HepG2 (cell line): ENCODE measurements at regions not wholly inside any gene's neighbourhood (a gene's known extent, or its start where the extent isn't known, plus 50 kb on each side); places are given as distances from the start of the nearest gene placed in this dataset.
"Not testable (repeated sequence)": the region's sequence is repeated elsewhere in the genome, so short reads cannot be mapped to it uniquely, and the experiment has no call there.

Experiments
- ATAC-seq: fragments of 200-7000 bp; cut with Tn5 transposase; 3 replicates; pipeline ENCODE4 v1.9.1; 2020; ENCODE audit warnings: mild to moderate bottlenecking, moderate library complexity
- BruUV-seq: library from RNA; stranded (reverse); fragments of 400-500 nt; replicated peaks from 2 replicates; lab custom pipeline; 2021; lab: Mats Ljungman, UMichigan
- CTCF ChIA-PET: fragments of 300-600 bp; formaldehyde crosslinking; extraction: SDS; loops from one replicate; lab custom pipeline; 2021; ENCODE audit warnings: low total read pairs, inconsistent platforms, low intra/inter-chr PET ratio; lab: Yijun Ruan, JAX
- POLR2A ChIA-PET: fragments of 350-600 bp; sonication (Branson Sonifier 250); formaldehyde crosslinking; loops from one replicate; lab custom pipeline; 2020; ENCODE audit warnings: antibody characterized with exemption, inconsistent platforms; lab: Yijun Ruan, JAX
- DNase-seq: peaks from one replicate; pipeline ENCODE4 v3.0.0-alpha.2; 2015; ENCODE audit warnings: low spot score
- FAIRE-seq: peaks from 3 replicates; lab custom pipeline; 2011; peaks lifted over from hg19 to GRCh38; lab: Jason Lieb, UNC
- H2AFZ ChIP-seq: one replicate; pipeline ENCODE4 v1.6.1; 2011; ENCODE audit warnings: low read length, inconsistent platforms
- H3K27ac ChIP-seq: fragments of 300-600 bp; 3 replicates; pipeline ENCODE4 v1.8.0; 2011; ENCODE audit warnings: mixed run types, mild to moderate bottlenecking, mixed read lengths, low read length, inconsistent platforms; ENCODE audit not compliant: insufficient read depth; ENCODE audit errors: extremely low read length
- H3K27me3 ChIP-seq, 2 experiments: fragments of 200-600 bp in 1 of 2; 2 replicates in 1 of 2; 3 replicates in 1 of 2; pipeline versions ENCODE4 v1.6.0 to v1.8.0; 2011; ENCODE audit warnings: low read length in 2 of 2, mild to moderate bottlenecking in 2 of 2, moderate library complexity in 2 of 2, inconsistent platforms in 1 of 2; ENCODE audit not compliant: insufficient read depth in 2 of 2, control insufficient read depth in 1 of 2
- H3K36me3 ChIP-seq, 2 experiments: fragments of 200-600 bp in 1 of 2; replicated peaks in 1 of 2; 2 replicates in 1 of 2; 3 replicates in 1 of 2; pipeline versions ENCODE4 v1.5.1 to v1.8.0; 2011; ENCODE audit warnings: low read length in 2 of 2, inconsistent platforms in 1 of 2; ENCODE audit not compliant: insufficient read depth in 2 of 2, control insufficient read depth in 1 of 2
- H3K4me1 ChIP-seq: 2 replicates; pipeline ENCODE4 v1.5.1; 2012; ENCODE audit warnings: low read length, inconsistent platforms; ENCODE audit not compliant: insufficient read depth
- H3K4me2 ChIP-seq: 2 replicates; pipeline ENCODE4 v1.6.0; 2011; ENCODE audit warnings: low read depth, low read length, inconsistent platforms
- H3K4me3 ChIP-seq, 3 experiments: fragments of 200-600 bp in 1 of 3; sonication (generic), shearing (Covaris generic) in 1 of 3; replicated peaks in 1 of 3; 2 replicates each; pipeline ENCODE4 v1.5.1; 2011 to 2016; ENCODE audit warnings: low read length in 3 of 3, inconsistent platforms in 2 of 3, low read depth in 2 of 3, mild to moderate bottlenecking in 2 of 3, control low read depth in 1 of 3, mixed read lengths in 1 of 3; ENCODE audit not compliant: insufficient read depth in 1 of 3
- H3K79me2 ChIP-seq: one replicate; pipeline ENCODE4 v1.6.1; 2011; ENCODE audit warnings: low read length, inconsistent platforms; ENCODE audit not compliant: insufficient read depth
- H3K9ac ChIP-seq: 2 replicates; pipeline ENCODE4 v1.6.0; 2011; ENCODE audit warnings: mild to moderate bottlenecking, low read depth, low read length, inconsistent platforms; ENCODE audit not compliant: insufficient read depth
- H3K9me3 ChIP-seq: 2 replicates; pipeline ENCODE4 v1.5.1; 2012; ENCODE audit warnings: mild to moderate bottlenecking, low read length
- H4K20me1 ChIP-seq: 2 replicates; pipeline ENCODE4 v1.6.0; 2011; ENCODE audit warnings: inconsistent platforms, mild to moderate bottlenecking, low read length, moderate library complexity; ENCODE audit not compliant: insufficient read depth
- CENPX ChIP-seq: sonication (generic); formaldehyde crosslinking; IDR thresholded peaks from 2 replicates; pipeline ENCODE4 v1.9.0; 2021; ENCODE audit warnings: mild to moderate bottlenecking, missing genetic modification reagents, moderate library complexity
- FOXA3 ChIP-seq: IDR thresholded peaks from 2 replicates; pipeline ENCODE4 v1.6.1; 2016; ENCODE audit warnings: missing genetic modification reagents, missing compliant biosample characterization
- GTF3A ChIP-seq: sonication (generic); formaldehyde crosslinking; conservative IDR thresholded peaks from 2 replicates; pipeline ENCODE4 v1.4.0; 2020; ENCODE audit warnings: mild to moderate bottlenecking, missing genetic modification reagents
- KDM5B ChIP-seq: sonication (generic); formaldehyde crosslinking; IDR thresholded peaks from 2 replicates; pipeline ENCODE4 v1.4.0; 2020; ENCODE audit warnings: missing genetic modification reagents, mild to moderate bottlenecking, borderline replicate concordance
- NFE2L2 ChIP-seq: fragments of 150-350 bp; IDR thresholded peaks from 2 replicates; pipeline ENCODE4 v1.6.1; 2014; ENCODE audit warnings: low read length
- ZBTB42 ChIP-seq: sonication (generic); formaldehyde crosslinking; IDR thresholded peaks from 2 replicates; pipeline ENCODE4 v1.5.0; 2020; ENCODE audit warnings: mild to moderate bottlenecking, missing genetic modification reagents
- ZNF180 ChIP-seq: sonication (generic); formaldehyde crosslinking; IDR thresholded peaks from 2 replicates; pipeline ENCODE4 v1.4.0; 2020; ENCODE audit warnings: low read depth, missing genetic modification reagents, borderline replicate concordance
- WGBS: methylation state at CpG from one replicate; pipeline ENCODE4 v1.1.6; 2017; ENCODE audit warnings: low lambda C conversion rate; 5-methylcytosine and 5-hydroxymethylcytosine counted together
- in situ Hi-C: cut with HindIII; loops from 2 replicates; pipeline ENCODE4 v1.10.0; 2017; ENCODE audit warnings: low pct_unique_long_range_greater_than_20kb; ENCODE audit not compliant: extremely low pct_ligation_motif_present
- intact Hi-C: fragments of 100-400 bp; cut with micrococcal nuclease; formaldehyde crosslinking; loops from one replicate; pipeline ENCODE4 v1.10.0; 2022; ENCODE audit not compliant: unreplicated experiment

DNA sequence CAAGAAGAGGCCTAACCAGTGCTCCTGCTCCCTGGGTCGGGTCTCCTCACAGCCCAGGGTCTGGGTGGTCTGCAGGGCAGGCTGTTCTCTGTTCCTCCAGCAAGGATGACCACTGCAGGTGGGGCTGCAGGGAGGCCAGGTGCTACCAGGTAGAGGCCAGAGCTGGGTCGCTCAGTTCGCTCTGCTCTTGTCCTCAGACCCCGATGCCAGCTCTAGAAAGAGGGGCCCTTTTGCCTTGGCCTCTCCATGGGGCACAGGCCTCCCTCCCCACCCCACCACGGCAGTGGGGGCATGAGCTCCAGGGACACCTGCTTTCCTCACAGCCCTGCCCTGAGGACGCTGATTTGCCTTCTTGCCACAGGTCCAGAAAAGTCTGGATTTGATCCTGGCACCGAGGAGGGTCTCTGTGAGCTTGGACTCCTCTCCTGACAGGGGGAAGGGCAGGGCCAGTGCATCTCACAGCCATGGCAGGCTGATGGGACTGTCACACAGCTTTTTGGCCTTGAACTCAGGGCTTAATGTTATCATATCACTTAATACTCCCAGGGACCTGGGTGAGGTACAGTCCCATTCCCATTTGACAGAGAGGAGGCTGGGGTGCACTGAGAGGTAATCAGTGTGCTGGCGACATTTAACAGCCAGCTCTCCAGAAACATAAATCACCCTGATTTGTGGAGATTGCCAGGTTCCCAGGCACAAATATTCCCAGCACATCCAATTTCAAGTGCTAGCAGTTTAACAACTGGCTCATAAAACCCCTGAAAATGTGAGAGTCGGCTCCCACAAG lies 273.0 kb upstream of the SFSWAP start:
- FAIRE-seq (no peak), ATAC-seq (no peak), DNase-seq (no peak)
- Histone ChIP-seq H3K4me3 (no peak overlapping the region), H3K9ac (no peak overlapping the region), H3K36me3 (no peaks in the 10 kb centered on the region), H3K4me2 (no peak overlapping the region), H3K27me3 (peaks cover 1 to 11% of the 10 kb centered on the region in 2 experiments; a peak in 3 of 5 replicates), H3K79me2 (no peaks in the 10 kb centered on the region), H4K20me1 (no peaks in the 10 kb centered on the region), H3K4me1 (no peaks in the 10 kb centered on the region), H3K27ac (no peak overlapping the region), H3K9me3 (no peaks in the 10 kb centered on the region), H2AFZ (no peak overlapping the region)
- ChIA-PET CTCF (no interaction called here), POLR2A (no interaction called here)
- intact Hi-C loops (no loop called here), in situ Hi-C loops (loop anchor here (10.0 kb wide), 1 partner anchor 213 kb away; no protein-coding TSS in a partner anchor)
- WGBS = 0% methylated on average over 2 of the region's 9 CpGs
- no TSS peak for BruUV-seq
- TF ChIP-seq KDM5B (CRISPR knock-in tag) = no peak
- no peak for TF ChIP-seq CENPX
- TF ChIP-seq ZBTB42 (CRISPR knock-in tag) = no peak
- no peak for TF ChIP-seq GTF3A (CRISPR knock-in tag)
- no peak for TF ChIP-seq FOXA3 (CRISPR knock-in tag)
- no peak for TF ChIP-seq ZNF180
- no peak for TF ChIP-seq NFE2L2

- H3K4me2 ChIP-seq, BruUV-seq, H3K9me3 ChIP-seq, H3K4me3 ChIP-seq, H4K20me1 ChIP-seq, H3K9ac ChIP-seq, H3K36me3 ChIP-seq, POLR2A ChIA-PET, intact Hi-C loops, H2AFZ ChIP-seq, H3K79me2 ChIP-seq, DNase-seq, CTCF ChIA-PET, H3K27ac ChIP-seq, H3K4me1 ChIP-seq, ATAC-seq, FAIRE-seq: not testable (repeated sequence)
- peaks cover 2 to 14% of the 10 kb centered on the region in 2 experiments; a peak in 3 of 5 replicates for H3K27me3 ChIP-seq
- in situ Hi-C loops = loop anchor here (10.0 kb wide), 1 partner anchor 214 kb away; no protein-coding TSS in a partner anchor
- WGBS = 0% methylated on average over 2 of the region's 3 CpGs
Observed at GRCh38 chr12:131438493-131438835, 272.4 kb upstream of the SFSWAP start.
